Stimulated activated naive CD8-positive, alpha-beta T cell treated with anti-CD3 and anti-CD28 coated beads, Interleukin-15, amount 100 ng/mL, for 72 hours (primary cell): ENCODE measurements at regions not wholly inside any gene's neighbourhood (a gene's known extent, or its start where the extent isn't known, plus 50 kb on each side); places are given as distances from the start of the nearest gene placed in this dataset.
"Not testable (repeated sequence)": the region's sequence is repeated elsewhere in the genome, so short reads cannot be mapped to it uniquely, and the experiment has no call there.

Source experiments
- ATAC-seq: fragments of 150-1000 bp; cut with Tn5 transposase; 2 replicates; pipeline ENCODE4 v1.10.0; 2021; ENCODE audit warnings: mild to moderate bottlenecking, moderate library complexity
- DNase-seq, 2 donors: peaks; one replicate each; pipeline ENCODE4 v3.0.0; 2021 to 2022
- H3K27ac Mint-ChIP-seq, 2 donors: one replicate each; pipeline ENCODE4 v1.8.0; 2022; ENCODE audit warnings: mild to moderate bottlenecking in 2 of 2, mixed read lengths in 2 of 2, moderate library complexity in 2 of 2
- H3K27me3 Mint-ChIP-seq: one replicate; pipeline ENCODE4 v1.8.0; 2022; ENCODE audit warnings: mixed read lengths
- H3K4me1 Mint-ChIP-seq: one replicate; pipeline ENCODE4 v1.8.0; 2022; ENCODE audit warnings: mild to moderate bottlenecking, mixed read lengths
- H3K4me3 Mint-ChIP-seq, 2 donors: one replicate each; pipeline ENCODE4 v1.8.0; 2022; ENCODE audit warnings: mild to moderate bottlenecking in 2 of 2, mixed read lengths in 2 of 2, moderate library complexity in 1 of 2
- H3K9me3 Mint-ChIP-seq, 2 donors: one replicate each; pipeline ENCODE4 v1.8.0; 2022; ENCODE audit warnings: mixed read lengths in 2 of 2

- DNase-seq (no peak), ATAC-seq (no peak)
- Mint-ChIP-seq H3K4me3 (no peak overlapping the region), H3K4me1 (no peaks in the 10 kb centered on the region), H3K9me3 (no peaks in the 10 kb centered on the region), H3K27me3 (peaks cover 33% of the 10 kb centered on the region), H3K27ac (peak overlapping the region; percentile 9 to 62)
Measured at GRCh38 chr12:5139751-5140150, 96.1 kb downstream of the KCNA5 start.

GRCh38 chr12:5140190-5140589 lies 96.5 kb downstream of the KCNA5 start:
- no peak for DNase-seq
- no peak for ATAC-seq
- no peak overlapping the region for H3K4me3 Mint-ChIP-seq
- H3K9me3 Mint-ChIP-seq, result no peaks in the 10 kb centered on the region
- peak overlapping the region; percentile 9 to 62 for H3K27ac Mint-ChIP-seq
- H3K4me1 Mint-ChIP-seq, result no peaks in the 10 kb centered on the region
- peaks cover 28% of the 10 kb centered on the region for H3K27me3 Mint-ChIP-seq

- DNase-seq, result no peak
- Mint-ChIP-seq H3K4me3 (no peak overlapping the region), H3K27me3 (peaks cover 44% of the 10 kb centered on the region), H3K4me1 (no peaks in the 10 kb centered on the region), H3K27ac (no peak overlapping the region), H3K9me3 (no peaks in the 10 kb centered on the region)
- ATAC-seq, result no peak
Measured at GRCh38 chr12:5148880-5149279, 105.2 kb downstream of the KCNA5 start.

DNA sequence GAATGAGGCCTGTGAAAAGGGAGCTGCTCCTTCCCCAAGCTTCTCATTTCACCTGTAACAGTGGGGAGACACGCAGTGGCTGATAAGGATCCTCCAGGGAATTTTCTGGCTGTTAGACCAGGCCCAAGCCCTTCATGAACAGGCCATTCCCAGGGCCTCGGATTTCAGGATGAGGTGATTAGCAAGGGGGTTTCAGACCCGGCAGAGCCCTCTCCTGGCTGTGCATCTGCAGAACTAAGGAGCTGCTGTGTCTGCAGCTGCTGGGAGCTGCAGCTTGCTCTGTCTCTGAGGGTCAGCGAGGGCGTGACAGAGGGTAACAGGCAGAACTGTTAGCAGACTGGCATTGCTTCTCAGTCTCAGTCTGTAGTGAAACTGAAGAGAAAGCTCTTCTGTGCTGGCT lies 110.4 kb downstream of the KCNA5 start:
- H3K4me3 Mint-ChIP-seq, result no peak overlapping the region
- H3K4me1 Mint-ChIP-seq, result no peaks in the 10 kb centered on the region
- H3K9me3 Mint-ChIP-seq, result no peaks in the 10 kb centered on the region
- no peak for ATAC-seq
- H3K27me3 Mint-ChIP-seq, result peaks cover 35% of the 10 kb centered on the region
- no peak overlapping the region for H3K27ac Mint-ChIP-seq
- DNase-seq, result no peak

DNA sequence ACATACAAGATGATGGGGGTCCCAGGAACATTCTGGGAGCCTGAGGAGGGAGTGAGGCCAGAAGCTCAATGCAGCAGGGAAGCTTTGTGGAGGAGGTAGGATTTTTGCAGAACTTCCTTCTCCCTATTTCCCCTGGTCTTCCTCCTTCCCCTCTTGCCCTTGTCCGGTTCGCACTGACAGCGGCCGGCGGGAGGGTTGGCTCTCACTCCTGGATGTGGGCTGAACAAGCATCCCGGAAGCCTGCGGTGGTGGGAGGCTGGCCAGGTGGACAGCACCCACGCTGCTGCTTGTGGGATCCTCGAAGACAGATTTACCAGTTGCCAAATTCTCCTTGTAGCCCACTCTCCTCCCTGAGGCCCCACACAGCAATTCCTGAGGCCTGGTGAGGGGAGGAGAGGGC lies 112.2 kb downstream of the KCNA5 start:
- ATAC-seq, result no peak
- Mint-ChIP-seq H3K27me3 (peaks cover 32% of the 10 kb centered on the region), H3K4me1 (no peaks in the 10 kb centered on the region), H3K4me3 (no peak overlapping the region), H3K27ac (no peak overlapping the region), H3K9me3 (no peaks in the 10 kb centered on the region)
- DNase-seq, result no peak

DNA sequence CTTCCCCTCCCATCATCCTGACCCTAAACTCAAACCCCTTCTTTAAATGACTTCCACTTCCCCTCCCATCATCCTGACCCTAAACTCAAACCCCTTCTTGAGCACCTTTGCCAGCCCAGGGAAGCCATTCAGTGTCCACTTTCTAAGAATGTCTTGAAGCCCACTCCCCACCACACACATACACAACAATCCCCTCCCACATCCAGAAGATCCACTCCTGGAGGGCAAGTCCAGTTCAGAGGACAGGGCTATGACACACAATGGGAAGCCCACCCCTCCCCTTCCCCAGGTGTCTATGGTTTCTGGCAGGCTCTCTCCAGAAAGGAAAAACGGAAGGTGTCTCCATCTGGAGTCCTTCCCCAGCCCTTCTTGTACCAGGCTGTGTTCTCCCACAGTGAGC lies 117.1 kb downstream of the KCNA5 start:
- Mint-ChIP-seq H3K9me3 (no peaks in the 10 kb centered on the region), H3K4me1 (no peaks in the 10 kb centered on the region)
- no peak for ATAC-seq

DNA sequence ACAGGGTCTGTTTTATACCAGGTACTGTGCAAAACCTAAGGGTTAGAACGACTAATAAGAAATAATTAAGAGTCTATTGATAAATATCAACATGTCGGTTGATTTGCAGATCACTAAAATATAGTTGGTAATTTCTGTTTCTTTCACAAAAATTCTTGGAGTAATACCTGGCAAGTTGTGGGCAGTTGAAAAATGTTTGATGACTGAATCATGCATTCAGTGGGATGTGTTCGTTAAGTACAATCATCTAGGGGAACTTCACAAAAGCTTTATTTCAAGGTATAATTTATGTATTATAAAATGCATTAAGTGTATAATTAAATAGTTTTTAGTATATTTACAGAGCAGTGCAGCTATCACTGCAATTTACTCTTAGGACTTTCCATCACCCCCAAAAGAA lies 120.0 kb downstream of the KCNA5 start:
- Mint-ChIP-seq H3K4me1 (no peaks in the 10 kb centered on the region), H3K4me3 (no peak overlapping the region), H3K9me3 (no peaks in the 10 kb centered on the region), H3K27me3 (peaks cover 17% of the 10 kb centered on the region), H3K27ac (no peak overlapping the region)
- ATAC-seq (no peak), DNase-seq (no peak)

More for the DNA sequence above, 117.1 kb downstream of the KCNA5 start:
- peaks cover 23% of the 10 kb centered on the region for H3K27me3 Mint-ChIP-seq
- H3K4me3 Mint-ChIP-seq, result no peak overlapping the region
- H3K27ac Mint-ChIP-seq, result no peak overlapping the region
- DNase-seq, result no peak

GRCh38 chr12:5165296-5165970 lies 121.8 kb downstream of the KCNA5 start:
- Mint-ChIP-seq H3K4me1 (no peaks in the 10 kb centered on the region), H3K9me3 (no peaks in the 10 kb centered on the region), H3K27ac (no peak overlapping the region), H3K4me3 (no peak overlapping the region), H3K27me3 (peaks cover 16% of the 10 kb centered on the region)
- ATAC-seq (no peak), DNase-seq (no peak)

DNA sequence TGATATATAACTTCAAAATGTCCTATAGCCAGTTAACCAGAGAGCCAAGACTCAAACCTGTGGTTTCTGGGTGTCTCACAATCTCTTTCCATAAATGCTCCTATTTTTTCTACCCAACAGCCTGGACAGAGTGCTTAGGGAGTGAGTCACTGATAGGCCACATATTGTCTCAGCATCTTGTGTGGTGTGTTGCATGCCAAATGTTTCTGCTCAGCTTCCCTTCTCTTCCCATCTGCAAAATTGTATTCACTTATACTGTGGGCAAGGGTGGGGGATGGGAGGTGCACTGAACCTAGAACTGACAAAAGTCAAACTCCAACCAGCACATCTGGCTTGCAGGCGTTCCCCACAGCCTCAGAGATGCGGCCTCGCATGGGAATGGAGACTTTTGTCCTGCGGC lies 123.3 kb downstream of the KCNA5 start:
- no peaks in the 10 kb centered on the region for H3K9me3 Mint-ChIP-seq
- ATAC-seq (no peak), DNase-seq (no peak)

GRCh38 chr12:5168148-5168547 lies 124.5 kb downstream of the KCNA5 start:
- no peak overlapping the region for H3K4me3 Mint-ChIP-seq
- H3K9me3 Mint-ChIP-seq, result no peaks in the 10 kb centered on the region
- H3K4me1 Mint-ChIP-seq, result no peaks in the 10 kb centered on the region
- no peak for DNase-seq
- no peak for ATAC-seq
- H3K27ac Mint-ChIP-seq, result peak overlapping the region in 1 of 2 donors; percentile 68
- H3K27me3 Mint-ChIP-seq, result peaks cover 13% of the 10 kb centered on the region

More for the DNA sequence above, 123.3 kb downstream of the KCNA5 start:
- Mint-ChIP-seq H3K4me1 (no peaks in the 10 kb centered on the region), H3K27ac (no peak overlapping the region), H3K4me3 (no peak overlapping the region), H3K27me3 (peaks cover 1% of the 10 kb centered on the region)

GRCh38 chr12:5170844-5171243 lies 127.2 kb downstream of the KCNA5 start:
- H3K4me3 Mint-ChIP-seq, result no peak overlapping the region
- H3K27me3 Mint-ChIP-seq, result peaks cover 21% of the 10 kb centered on the region
- no peak for ATAC-seq
- no peak overlapping the region for H3K27ac Mint-ChIP-seq
- no peaks in the 10 kb centered on the region for H3K9me3 Mint-ChIP-seq
- no peaks in the 10 kb centered on the region for H3K4me1 Mint-ChIP-seq
- no peak for DNase-seq

- no peak for ATAC-seq
- H3K9me3 Mint-ChIP-seq, result no peaks in the 10 kb centered on the region
- H3K4me1 Mint-ChIP-seq, result no peaks in the 10 kb centered on the region
- H3K4me3 Mint-ChIP-seq, result no peak overlapping the region
- DNase-seq, result no peak
- H3K27me3 Mint-ChIP-seq, result peaks cover 21% of the 10 kb centered on the region
- no peak overlapping the region for H3K27ac Mint-ChIP-seq
Measured at GRCh38 chr12:5171701-5172100, 128.0 kb downstream of the KCNA5 start.

DNA sequence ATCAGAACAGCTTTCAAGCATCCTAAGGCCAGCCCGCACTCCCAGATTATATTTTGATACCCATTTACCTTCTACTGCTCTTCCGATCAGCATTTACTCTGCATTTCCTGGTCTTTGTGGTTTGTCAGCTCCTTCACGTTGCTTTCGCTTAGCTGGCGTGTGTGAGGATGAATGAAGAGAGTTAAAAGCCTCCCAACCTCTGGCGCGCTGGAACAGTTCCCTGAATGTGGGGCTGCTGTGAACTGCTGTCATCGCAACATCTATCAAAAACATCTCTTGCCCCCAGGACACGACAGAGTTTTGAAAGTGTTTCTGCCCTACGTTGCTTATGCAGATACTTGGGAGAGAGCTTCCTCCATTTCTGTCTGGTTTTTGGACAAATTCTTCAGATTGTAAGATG lies 129.2 kb downstream of the KCNA5 start:
- H3K27me3 Mint-ChIP-seq, result peaks cover 21% of the 10 kb centered on the region

DNA sequence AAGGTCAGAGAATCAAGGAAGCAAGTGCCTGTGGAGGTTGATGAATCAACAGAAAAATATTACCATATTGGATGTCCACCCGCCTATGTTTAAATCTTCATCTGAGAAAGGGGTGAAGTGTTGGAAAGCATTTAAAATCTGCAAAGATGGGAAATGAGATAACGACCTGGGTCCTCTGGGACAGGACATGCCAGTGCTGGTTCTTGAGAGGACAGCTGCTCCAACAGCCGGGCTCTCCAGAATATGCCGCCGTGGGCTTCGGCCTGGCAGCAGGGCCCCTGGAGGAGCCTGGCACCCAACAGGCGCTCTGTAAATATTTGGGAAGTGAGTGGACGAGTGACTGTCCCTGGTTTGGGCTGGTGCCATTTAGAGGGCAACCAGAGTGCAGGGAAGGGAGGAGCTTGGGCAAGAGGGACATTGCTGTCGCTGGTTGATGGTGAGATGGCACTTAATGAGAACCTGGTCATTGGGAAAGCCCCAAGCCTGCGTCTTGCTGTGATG lies 129.9 kb downstream of the KCNA5 start:
- ATAC-seq, result no peak
- Mint-ChIP-seq H3K27me3 (peaks cover 28% of the 10 kb centered on the region), H3K27ac (no peak overlapping the region), H3K4me3 (no peak overlapping the region), H3K9me3 (no peaks in the 10 kb centered on the region), H3K4me1 (no peaks in the 10 kb centered on the region)
- DNase-seq, result no peak

More for the DNA sequence above, 129.2 kb downstream of the KCNA5 start:
- Mint-ChIP-seq H3K4me3 (no peak overlapping the region), H3K9me3 (no peaks in the 10 kb centered on the region), H3K27ac (no peak overlapping the region), H3K4me1 (no peaks in the 10 kb centered on the region)
- ATAC-seq, result no peak
- DNase-seq, result no peak

- not testable (repeated sequence) for H3K4me3 Mint-ChIP-seq, DNase-seq, H3K27ac Mint-ChIP-seq, H3K4me1 Mint-ChIP-seq, ATAC-seq, H3K9me3 Mint-ChIP-seq
- peaks cover 29% of the 10 kb centered on the region for H3K27me3 Mint-ChIP-seq
Measured at GRCh38 chr12:5175415-5175814, 131.7 kb downstream of the KCNA5 start.

DNA sequence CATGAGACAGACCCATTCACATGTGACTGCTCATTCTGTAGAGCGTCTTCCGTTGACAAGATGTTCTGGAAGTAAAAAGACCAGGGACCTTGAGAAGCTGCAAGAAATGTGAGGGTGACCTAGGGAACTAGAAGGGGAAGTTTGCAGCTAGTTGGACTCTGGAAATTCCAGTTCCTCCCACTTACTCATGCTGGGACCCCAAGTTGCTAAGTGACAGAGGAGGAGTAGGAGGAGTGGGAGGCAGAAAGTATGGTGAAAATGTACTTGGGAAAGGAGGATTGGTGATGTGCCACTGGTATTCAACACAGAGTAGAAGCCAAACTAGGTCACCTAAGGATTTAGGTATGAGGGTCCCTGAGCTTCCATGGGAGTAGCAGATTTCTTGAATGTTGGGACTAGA lies 132.4 kb downstream of the KCNA5 start:
- ATAC-seq, result no peak
- Mint-ChIP-seq H3K27ac (no peak overlapping the region), H3K4me1 (no peaks in the 10 kb centered on the region), H3K9me3 (no peaks in the 10 kb centered on the region), H3K27me3 (peaks cover 29% of the 10 kb centered on the region), H3K4me3 (no peak overlapping the region)
- DNase-seq, result no peak

- peaks cover 28% of the 10 kb centered on the region for H3K27me3 Mint-ChIP-seq
- no peaks in the 10 kb centered on the region for H3K9me3 Mint-ChIP-seq
- ATAC-seq, result no peak
- DNase-seq, result no peak
- no peak overlapping the region for H3K4me3 Mint-ChIP-seq
- H3K27ac Mint-ChIP-seq, result no peak overlapping the region
- H3K4me1 Mint-ChIP-seq, result no peaks in the 10 kb centered on the region
Measured at GRCh38 chr12:5177096-5177495, 133.4 kb downstream of the KCNA5 start.
